ENCODE measurements at regions not wholly inside any gene's neighbourhood (a gene's known extent, or its start where the extent isn't known, plus 50 kb on each side); places are given as distances from the start of the nearest gene placed in this dataset.
"Not testable (repeated sequence)": the region's sequence is repeated elsewhere in the genome, so short reads cannot be mapped to it uniquely, and the experiment has no call there.

GRCh38 chr10:33653584-33654367, 319.3 kb upstream of the NRP1 start:
- Histone ChIP-seq H3K36me3 (ENCODE audit: low read depth) (no peaks in the 10 kb centered on the region), H3K4me2 (ENCODE audit: unreplicated experiment) (peak overlapping the region; percentile 42), H3K4me1 (ENCODE audit: insufficient read depth) (peaks cover 21% of the 10 kb centered on the region), H3K9me2 (ENCODE audit: insufficient read depth) (no peaks in the 10 kb centered on the region), H3F3A (ENCODE audit: insufficient read depth) (peaks cover 8% of the 10 kb centered on the region; the same call in 1 of the 2 replicates), H3K27ac (peak overlapping the region; percentile 29; the same call in 1 of the 2 replicates), H3K79me2 (ENCODE audit: insufficient read depth) (no peaks in the 10 kb centered on the region), H4K20me1 (ENCODE audit: insufficient read depth) (no peaks in the 10 kb centered on the region), H3K9ac (no peak overlapping the region), H3K4me3 (no peak overlapping the region), H2AFZ (no peak overlapping the region), H3K9me3 (ENCODE audit: low read depth) (no peaks in the 10 kb centered on the region), H3K27me3 (replicated peaks; ENCODE audit: insufficient read depth) (no peaks in the 10 kb centered on the region)
- 65 to 73% methylated on average over 7 of the region's 7 CpGs for WGBS, 2 experiments (ENCODE audit: low coverage in 1 of 2, low lambda C conversion rate in 2 of 2, missing lambda C conversion rate in 2 of 2)
- peak; percentile 85 for DNase-seq
- in situ Hi-C loops (cut with MboI), result no loop called here
- no peak for TF ChIP-seq EZH2phosphoT487 (IDR thresholded peaks at IDR 0.05; ENCODE audit: insufficient read depth, low read depth)
- TF ChIP-seq EZH2 (IDR thresholded peaks at IDR 0.05; ENCODE audit: insufficient read depth, poor library complexity, severe bottlenecking), result no peak

- WGBS, 2 experiments (ENCODE audit: low coverage in 1 of 2, low lambda C conversion rate in 2 of 2, missing lambda C conversion rate in 2 of 2), result 92 to 96% methylated on average over 3 of the region's 3 CpGs
- H4K20me1 ChIP-seq (ENCODE audit: insufficient read depth), result no peaks in the 10 kb centered on the region
- H3F3A ChIP-seq (ENCODE audit: insufficient read depth), result peaks cover 8% of the 10 kb centered on the region; the same call in 1 of the 2 replicates
- H3K4me2 ChIP-seq (ENCODE audit: unreplicated experiment), result no peak overlapping the region
- no peak for TF ChIP-seq EZH2 (IDR thresholded peaks at IDR 0.05; ENCODE audit: insufficient read depth, poor library complexity, severe bottlenecking)
- TF ChIP-seq EZH2phosphoT487 (IDR thresholded peaks at IDR 0.05; ENCODE audit: insufficient read depth, low read depth), result no peak
- in situ Hi-C loops (cut with MboI), result no loop called here
- H3K9ac ChIP-seq, result no peak overlapping the region
- H3K9me3 ChIP-seq (ENCODE audit: low read depth), result no peaks in the 10 kb centered on the region
- H3K79me2 ChIP-seq (ENCODE audit: insufficient read depth), result no peaks in the 10 kb centered on the region
- no peaks in the 10 kb centered on the region for H3K27me3 ChIP-seq (replicated peaks; ENCODE audit: insufficient read depth)
- no peak overlapping the region for H3K27ac ChIP-seq
- DNase-seq, result no peak
- no peak overlapping the region for H3K4me3 ChIP-seq
- H3K36me3 ChIP-seq (ENCODE audit: low read depth), result no peaks in the 10 kb centered on the region
- H3K4me1 ChIP-seq (ENCODE audit: insufficient read depth), result peaks cover 21% of the 10 kb centered on the region
- no peaks in the 10 kb centered on the region for H3K9me2 ChIP-seq (ENCODE audit: insufficient read depth)
- H2AFZ ChIP-seq, result no peak overlapping the region
Measured at GRCh38 chr10:33652870-33653269, 318.4 kb upstream of the NRP1 start.

- H3K27me3 ChIP-seq (replicated peaks; ENCODE audit: insufficient read depth); in situ Hi-C loops (cut with MboI): not testable (repeated sequence)
- WGBS, 2 experiments (ENCODE audit: low coverage in 1 of 2, low lambda C conversion rate in 2 of 2, missing lambda C conversion rate in 2 of 2), result 76 to 88% methylated on average over 2 of the region's 2 CpGs
Measured at GRCh38 chr10:33650131-33650530, 315.7 kb upstream of the NRP1 start.

GRCh38 chr10:33643042-33643441, 308.6 kb upstream of the NRP1 start:
- H4K20me1 ChIP-seq (ENCODE audit: insufficient read depth), result no peaks in the 10 kb centered on the region
- no peak overlapping the region for H3K9ac ChIP-seq
- H3K36me3 ChIP-seq (ENCODE audit: low read depth), result no peaks in the 10 kb centered on the region
- H3K79me2 ChIP-seq (ENCODE audit: insufficient read depth), result no peaks in the 10 kb centered on the region
- peak overlapping the region; percentile 25 for H3K4me2 ChIP-seq (ENCODE audit: unreplicated experiment)
- peak; percentile 85 for DNase-seq
- no peak overlapping the region for H3K4me3 ChIP-seq
- no peaks in the 10 kb centered on the region for H3K27me3 ChIP-seq (replicated peaks; ENCODE audit: insufficient read depth)
- in situ Hi-C loops (cut with MboI), result no loop called here
- no peak for TF ChIP-seq EZH2 (IDR thresholded peaks at IDR 0.05; ENCODE audit: insufficient read depth, poor library complexity, severe bottlenecking)
- TF ChIP-seq EZH2phosphoT487 (IDR thresholded peaks at IDR 0.05; ENCODE audit: insufficient read depth, low read depth), result no peak
- H3K9me3 ChIP-seq (ENCODE audit: low read depth), result no peaks in the 10 kb centered on the region
- H3K4me1 ChIP-seq (ENCODE audit: insufficient read depth), result peaks cover 14% of the 10 kb centered on the region
- H3F3A ChIP-seq (ENCODE audit: insufficient read depth), result no peaks in the 10 kb centered on the region
- no peaks in the 10 kb centered on the region for H3K9me2 ChIP-seq (ENCODE audit: insufficient read depth)
- H2AFZ ChIP-seq, result no peak overlapping the region
- H3K27ac ChIP-seq, result no peak overlapping the region

More at GRCh38 chr10:33650131-33650530, 315.7 kb upstream of the NRP1 start:
- not testable (repeated sequence) for H4K20me1 ChIP-seq (ENCODE audit: insufficient read depth); H3K36me3 ChIP-seq (ENCODE audit: low read depth); H3K79me2 ChIP-seq (ENCODE audit: insufficient read depth); H3F3A ChIP-seq (ENCODE audit: insufficient read depth); H3K27ac ChIP-seq; H3K4me2 ChIP-seq (ENCODE audit: unreplicated experiment); H3K9me2 ChIP-seq (ENCODE audit: insufficient read depth); H3K4me3 ChIP-seq; H3K9me3 ChIP-seq (ENCODE audit: low read depth); H3K9ac ChIP-seq; DNase-seq; H2AFZ ChIP-seq
- H3K4me1 ChIP-seq (ENCODE audit: insufficient read depth), result peaks cover 14% of the 10 kb centered on the region

- no peak overlapping the region for H3K9ac ChIP-seq
- in situ Hi-C loops (cut with MboI), result no loop called here
- H3K27me3 ChIP-seq (replicated peaks; ENCODE audit: insufficient read depth), result no peaks in the 10 kb centered on the region
- no peaks in the 10 kb centered on the region for H3K36me3 ChIP-seq (ENCODE audit: low read depth)
- H3K9me2 ChIP-seq (ENCODE audit: insufficient read depth), result no peaks in the 10 kb centered on the region
- no peaks in the 10 kb centered on the region for H3K79me2 ChIP-seq (ENCODE audit: insufficient read depth)
- H4K20me1 ChIP-seq (ENCODE audit: insufficient read depth), result no peaks in the 10 kb centered on the region
- TF ChIP-seq EZH2phosphoT487 (IDR thresholded peaks at IDR 0.05; ENCODE audit: insufficient read depth, low read depth) (no peak), EZH2 (IDR thresholded peaks at IDR 0.05; ENCODE audit: insufficient read depth, poor library complexity, severe bottlenecking) (no peak)
- H3K27ac ChIP-seq, result no peak overlapping the region
- H2AFZ ChIP-seq, result no peak overlapping the region
- H3K9me3 ChIP-seq (ENCODE audit: low read depth), result no peaks in the 10 kb centered on the region
- no peak overlapping the region for H3K4me3 ChIP-seq
- WGBS, 2 experiments (ENCODE audit: low coverage in 1 of 2, low lambda C conversion rate in 2 of 2, missing lambda C conversion rate in 2 of 2), result 91 to 92% methylated on average over 3 of the region's 3 CpGs
- H3K4me2 ChIP-seq (ENCODE audit: unreplicated experiment), result no peak overlapping the region
- no peaks in the 10 kb centered on the region for H3F3A ChIP-seq (ENCODE audit: insufficient read depth)
- H3K4me1 ChIP-seq (ENCODE audit: insufficient read depth), result peaks cover 13% of the 10 kb centered on the region
- no peak for DNase-seq
Measured at GRCh38 chr10:33638891-33639290, 304.4 kb upstream of the NRP1 start.
